Skin of body (tissue), 1 donor: ENCODE measurements at regions not wholly inside any gene's neighbourhood (a gene's known extent, or its start where the extent isn't known, plus 50 kb on each side); places are given as distances from the start of the nearest gene placed in this dataset.
"Not testable (repeated sequence)": the region's sequence is repeated elsewhere in the genome, so short reads cannot be mapped to it uniquely, and the experiment has no call there.

Experiments used
- DNase-seq: peaks from one replicate; lab custom pipeline; 2025; lab: John Stamatoyannopoulos, UW

- no peak for DNase-seq
Observed at GRCh38 chr15:66635006-66635405, 67.0 kb upstream of the SMAD6 start.

- DNase-seq, result no peak
Observed at GRCh38 chr15:66635817-66636216, 66.2 kb upstream of the SMAD6 start.

DNA sequence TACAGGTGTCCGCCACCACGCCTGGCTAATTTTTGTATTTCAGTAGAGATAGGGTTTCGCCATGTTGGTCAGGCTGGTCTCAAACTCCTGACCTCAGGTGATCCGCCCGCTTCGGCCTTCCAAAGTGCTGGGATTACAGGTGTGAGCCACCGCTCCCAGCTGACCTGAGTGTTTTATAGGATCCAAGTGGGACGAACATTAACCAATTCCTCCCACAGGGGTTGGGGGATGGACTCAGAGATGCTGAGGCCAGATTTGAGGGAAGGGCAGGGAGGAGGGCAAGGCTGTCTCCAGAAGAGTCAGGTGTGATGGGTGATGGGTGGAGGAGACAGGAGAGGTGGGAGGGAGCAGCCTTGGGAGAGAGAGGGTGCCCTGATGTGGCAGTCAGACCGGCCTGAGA, 65.0 kb upstream of the SMAD6 start:
- DNase-seq, result not testable (repeated sequence)

GRCh38 chr15:66638377-66638776, 63.7 kb upstream of the SMAD6 start:
- no peak for DNase-seq

- no peak for DNase-seq
Observed at GRCh38 chr15:66641485-66642315, 60.3 kb upstream of the SMAD6 start.

DNA sequence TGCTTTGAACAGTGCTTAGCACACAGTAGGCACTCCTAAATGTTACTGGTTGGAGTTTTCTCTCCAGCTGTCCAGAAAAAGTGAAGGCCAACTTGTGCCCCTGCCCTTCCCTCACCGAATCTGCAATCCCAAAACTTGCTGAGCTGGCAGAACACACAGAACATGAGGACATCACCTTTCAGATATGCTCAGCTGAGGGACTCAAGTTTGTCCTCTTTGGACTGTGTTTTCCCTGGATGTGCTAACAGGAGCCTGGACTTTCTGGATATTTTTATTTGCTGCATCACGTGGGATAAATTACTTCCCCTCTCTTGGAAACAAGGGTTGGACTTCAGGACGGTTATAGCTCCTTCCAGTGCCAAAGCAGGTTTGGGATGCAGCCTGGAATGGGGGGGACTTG, 59.5 kb upstream of the SMAD6 start:
- no peak for DNase-seq

DNA sequence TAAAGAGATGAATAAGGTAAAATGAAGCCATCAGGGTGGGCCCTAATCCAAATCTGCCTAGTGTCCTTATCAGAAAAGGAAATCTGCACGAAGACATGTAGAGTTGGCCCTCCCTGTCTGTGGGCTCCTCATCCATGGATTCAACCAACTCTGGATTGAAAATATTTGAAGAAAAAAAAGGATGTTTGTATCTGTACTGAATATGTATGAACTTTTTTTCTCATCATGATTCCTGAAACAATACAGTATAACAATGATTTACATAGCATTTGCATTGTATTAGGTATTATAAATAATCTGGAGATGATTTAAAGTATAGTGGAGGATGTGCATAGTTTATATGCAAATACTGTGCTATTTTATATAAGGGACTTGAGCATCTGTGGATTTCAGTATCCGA, 59.0 kb upstream of the SMAD6 start:
- DNase-seq, result no peak

- DNase-seq, result no peak
Observed at GRCh38 chr15:66644000-66644787, 57.8 kb upstream of the SMAD6 start.

GRCh38 chr15:66644869-66645268, 57.2 kb upstream of the SMAD6 start:
- DNase-seq, result no peak

DNA sequence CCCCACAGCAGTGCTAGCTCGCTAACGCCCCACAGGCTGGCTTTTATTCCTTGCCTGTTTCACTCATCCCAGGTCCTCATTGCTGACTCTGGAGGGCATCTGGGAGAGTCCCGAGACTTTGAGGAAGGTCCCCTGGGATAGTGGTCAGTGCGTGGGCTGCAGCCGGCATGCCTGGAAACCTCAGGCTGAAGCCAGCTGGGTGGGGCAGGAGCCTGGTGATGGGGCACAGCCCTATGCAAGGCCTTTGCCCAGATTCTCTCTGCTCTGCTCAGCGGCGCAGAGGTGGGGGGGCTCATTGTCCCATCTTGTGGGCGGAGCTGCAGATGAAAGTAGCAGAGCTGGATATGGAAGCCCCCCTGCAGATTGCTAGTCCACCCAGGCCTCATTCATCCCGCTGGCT, 55.7 kb upstream of the SMAD6 start:
- DNase-seq, result no peak

- DNase-seq, result no peak
Observed at GRCh38 chr15:66646799-66647198, 55.2 kb upstream of the SMAD6 start.

DNA sequence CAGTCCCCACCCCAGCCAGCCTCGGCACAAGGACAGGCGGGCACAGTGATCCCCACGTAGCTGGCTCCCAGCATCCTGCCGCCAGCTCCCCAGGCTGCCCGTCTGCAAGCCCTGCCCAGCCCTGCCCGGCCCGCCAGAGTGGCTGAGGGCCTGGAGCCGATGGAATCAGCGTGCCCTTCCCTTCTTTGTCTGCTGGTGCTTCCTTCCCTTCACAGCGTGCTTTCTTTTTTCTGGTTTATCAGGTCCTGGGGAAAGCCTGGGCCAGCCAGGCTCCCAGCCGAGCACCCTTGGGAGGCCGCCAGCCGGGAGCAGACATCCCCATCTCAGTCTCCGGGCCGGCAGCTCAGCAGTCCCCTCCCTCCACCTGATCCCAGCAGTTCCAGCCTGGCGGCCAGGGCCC, 54.7 kb upstream of the SMAD6 start:
- DNase-seq, result no peak

GRCh38 chr15:66648588-66648987, 53.4 kb upstream of the SMAD6 start:
- DNase-seq, result no peak

GRCh38 chr15:66649235-66649984, 52.6 kb upstream of the SMAD6 start:
- no peak for DNase-seq

- DNase-seq, result no peak
Observed at GRCh38 chr15:66650433-66650832, 51.6 kb upstream of the SMAD6 start.

GRCh38 chr15:66651198-66651597, 50.8 kb upstream of the SMAD6 start:
- no peak for DNase-seq

- DNase-seq, result no peak
Observed at GRCh38 chr15:66651913-66652642, 50.0 kb upstream of the SMAD6 start.
